Tibial nerve (tissue), 4 donors: ENCODE measurements at regions not wholly inside any gene's neighbourhood (a gene's known extent, or its start where the extent isn't known, plus 50 kb on each side); places are given as distances from the start of the nearest gene placed in this dataset.

Experiments used
- EP300 ChIP-seq, 2 donors: sonication (generic); formaldehyde crosslinking; IDR thresholded peaks; one replicate each; pipeline ENCODE4 v1.6.1; 2017; ENCODE audit warnings: antibody characterized with exemption in 2 of 2, mild to moderate bottlenecking in 1 of 2
- TF ChIP-seq, protein P1 (sequence below), 5 experiments: fragments of 200-600 bp in 3 of 5; fragments of 450-650 bp in 2 of 5; sonication (generic) in 3 of 5; IDR thresholded peaks; one replicate each; pipeline ENCODE4 v1.5.1; 2016 to 2019; ENCODE audit warnings: antibody characterized with exemption in 5 of 5, mild to moderate bottlenecking in 3 of 5, moderate library complexity in 2 of 5

DNA sequence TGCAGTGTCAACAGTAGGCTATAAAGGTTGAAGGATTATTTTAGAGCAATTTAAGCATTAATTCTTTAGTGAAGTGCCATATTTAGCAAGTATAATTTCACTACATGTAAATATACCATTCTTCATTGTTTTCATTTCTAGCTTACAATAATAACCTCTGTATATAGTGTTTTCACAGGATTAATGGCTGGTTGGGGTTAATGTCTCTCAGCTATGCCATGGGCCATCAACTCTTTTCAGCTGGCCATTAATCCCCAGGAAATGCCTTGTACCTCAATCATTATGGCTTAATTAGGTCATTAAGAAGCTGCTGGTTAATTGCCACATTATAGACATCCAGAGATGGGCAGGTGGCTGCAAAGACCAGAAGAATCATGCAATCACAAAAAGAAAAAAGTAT is 715.1 kb downstream of the MAT2B start:
- TF ChIP-seq EP300 (IDR thresholded peaks at IDR 0.05) = no peak
- TF ChIP-seq, protein P1, sequence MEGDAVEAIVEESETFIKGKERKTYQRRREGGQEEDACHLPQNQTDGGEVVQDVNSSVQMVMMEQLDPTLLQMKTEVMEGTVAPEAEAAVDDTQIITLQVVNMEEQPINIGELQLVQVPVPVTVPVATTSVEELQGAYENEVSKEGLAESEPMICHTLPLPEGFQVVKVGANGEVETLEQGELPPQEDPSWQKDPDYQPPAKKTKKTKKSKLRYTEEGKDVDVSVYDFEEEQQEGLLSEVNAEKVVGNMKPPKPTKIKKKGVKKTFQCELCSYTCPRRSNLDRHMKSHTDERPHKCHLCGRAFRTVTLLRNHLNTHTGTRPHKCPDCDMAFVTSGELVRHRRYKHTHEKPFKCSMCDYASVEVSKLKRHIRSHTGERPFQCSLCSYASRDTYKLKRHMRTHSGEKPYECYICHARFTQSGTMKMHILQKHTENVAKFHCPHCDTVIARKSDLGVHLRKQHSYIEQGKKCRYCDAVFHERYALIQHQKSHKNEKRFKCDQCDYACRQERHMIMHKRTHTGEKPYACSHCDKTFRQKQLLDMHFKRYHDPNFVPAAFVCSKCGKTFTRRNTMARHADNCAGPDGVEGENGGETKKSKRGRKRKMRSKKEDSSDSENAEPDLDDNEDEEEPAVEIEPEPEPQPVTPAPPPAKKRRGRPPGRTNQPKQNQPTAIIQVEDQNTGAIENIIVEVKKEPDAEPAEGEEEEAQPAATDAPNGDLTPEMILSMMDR (IDR thresholded peaks at IDR 0.05) = no peak
